HL-60/S4 (cell line): ENCODE measurements at regions not wholly inside any gene's neighbourhood (a gene's known extent, or its start where the extent isn't known, plus 50 kb on each side); places are given as distances from the start of the nearest gene placed in this dataset.

Experiments used
- in situ Hi-C: fragments of 300-500 bp; cut with MboI; formaldehyde crosslinking; loops from 2 replicates; pipeline ENCODE4 v1.14.3; 2022; ENCODE audit warnings: low sequenced_read_pairs

DNA sequence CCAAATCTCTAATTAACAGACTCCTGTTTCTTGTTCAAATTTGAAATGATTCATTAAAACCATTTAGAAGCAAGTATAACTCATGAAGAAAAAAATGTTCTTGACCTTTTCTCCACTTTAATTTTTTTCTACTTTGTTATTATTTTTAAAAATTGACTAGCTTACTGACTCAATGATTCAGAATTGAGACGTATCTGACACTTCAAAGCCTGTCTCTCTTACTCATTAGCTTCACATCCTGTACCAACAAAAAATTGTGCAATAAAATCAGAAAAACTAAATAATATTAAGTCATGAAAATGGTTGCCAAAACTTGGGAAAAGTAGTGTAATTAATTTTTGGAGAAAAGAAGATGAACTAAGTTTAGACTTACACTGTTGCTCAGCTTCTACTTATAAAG, 331.2 kb downstream of the SLC16A7 start:
- in situ Hi-C loops: no loop called here

DNA sequence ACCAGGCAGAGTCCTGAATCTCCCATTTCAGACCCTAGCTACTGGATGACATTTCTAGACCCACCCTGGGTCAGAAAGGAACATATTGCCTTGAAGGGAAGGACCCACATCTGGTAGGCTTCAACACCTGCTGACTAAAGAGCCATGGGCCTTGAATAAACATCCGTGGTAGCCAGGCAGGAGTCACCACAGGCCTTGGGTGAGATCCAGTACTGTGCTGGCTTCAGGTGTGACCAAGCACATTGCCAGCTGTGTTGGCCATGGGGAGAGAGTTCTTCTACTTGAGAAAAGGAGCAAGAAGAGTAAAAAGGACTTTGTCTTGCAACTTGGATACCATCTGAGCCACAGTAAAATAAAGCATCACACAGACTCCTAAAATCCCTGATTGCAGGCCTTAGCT, 332.6 kb downstream of the SLC16A7 start:
- in situ Hi-C loops: no loop called here

GRCh38 chr12:59929110-59929509, 333.3 kb downstream of the SLC16A7 start:
- in situ Hi-C loops: no loop called here

DNA sequence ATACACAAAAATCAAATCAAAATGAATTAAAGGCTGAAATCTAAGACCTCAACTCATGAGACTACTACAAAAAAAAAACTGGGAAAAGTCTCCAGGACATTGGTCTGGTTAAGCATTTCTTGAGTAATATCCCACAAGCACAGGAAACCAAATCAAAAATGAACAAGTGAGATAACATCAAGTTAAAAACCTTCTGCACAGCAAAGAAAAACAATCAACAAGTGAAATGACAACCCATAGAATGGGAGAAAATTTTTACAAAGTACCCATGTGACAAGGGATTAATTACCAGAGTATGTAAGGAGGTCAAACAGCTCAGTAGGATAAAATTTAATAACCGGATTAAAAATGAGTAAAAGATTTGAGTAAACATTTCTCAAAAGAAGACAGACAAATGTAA, 338.7 kb downstream of the SLC16A7 start:
- in situ Hi-C loops: no loop called here

DNA sequence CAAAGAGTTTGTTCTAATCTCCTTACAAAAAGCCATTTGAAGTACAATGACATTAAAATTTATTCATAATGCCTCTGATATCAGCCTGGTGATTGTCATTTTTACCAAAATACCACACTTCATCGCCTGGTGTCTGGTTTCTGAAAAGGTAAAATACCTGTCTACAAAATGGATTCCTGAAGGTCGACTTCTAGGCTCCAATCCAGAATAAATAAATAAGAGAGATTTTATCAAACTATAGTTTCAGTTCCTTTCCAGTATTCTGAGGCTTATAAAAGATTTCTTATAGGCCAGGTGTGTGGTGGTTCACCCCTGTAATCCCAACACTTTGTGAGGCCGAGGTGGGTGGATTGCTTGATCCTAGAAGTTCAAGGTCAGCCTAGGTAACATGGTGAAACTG, 340.7 kb downstream of the SLC16A7 start:
- in situ Hi-C loops: no loop called here

DNA sequence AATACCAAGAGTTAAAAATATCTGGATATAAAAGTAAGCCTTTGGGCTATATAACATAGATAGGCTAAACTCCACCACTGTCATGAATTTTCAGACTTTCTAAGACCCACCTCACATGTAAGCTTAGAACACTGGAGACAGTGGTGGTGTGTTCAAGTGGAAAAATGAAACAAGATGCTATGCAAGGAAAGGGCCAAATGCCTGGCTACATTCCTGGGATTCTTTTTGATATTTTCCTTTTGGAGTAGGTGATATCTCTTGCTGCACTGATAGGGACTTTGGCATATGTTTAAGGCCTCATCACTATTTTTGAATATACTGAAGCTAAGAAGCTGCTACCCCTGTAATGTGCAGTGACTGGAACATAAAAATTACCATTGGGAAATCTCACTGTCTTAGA, 341.3 kb downstream of the SLC16A7 start:
- in situ Hi-C loops: no loop called here

GRCh38 chr12:59938190-59938962, 342.5 kb downstream of the SLC16A7 start:
- in situ Hi-C loops: no loop called here

- in situ Hi-C loops: no loop called here
These were observed 345.0 kb downstream of the SLC16A7 start for GRCh38 chr12:59940631-59941342.

DNA sequence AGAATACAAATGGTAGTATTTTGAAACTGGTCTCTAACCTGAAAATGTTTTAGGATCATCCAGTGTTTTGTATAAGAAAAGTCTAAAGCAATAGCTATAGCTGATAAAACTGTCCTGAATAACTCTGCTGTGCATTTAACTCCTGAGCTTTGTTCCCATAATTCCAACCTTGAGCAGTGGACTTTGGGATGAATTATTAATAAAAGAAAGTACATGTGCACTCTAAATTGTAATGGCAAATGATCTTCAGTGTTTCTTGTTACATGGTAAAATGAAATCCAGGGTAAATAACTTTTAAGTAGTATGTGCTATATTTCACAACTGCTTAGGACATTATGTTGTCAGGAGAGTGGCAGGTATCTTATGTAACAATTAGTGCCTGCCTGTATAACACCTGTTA, 345.6 kb downstream of the SLC16A7 start:
- in situ Hi-C loops: no loop called here

DNA sequence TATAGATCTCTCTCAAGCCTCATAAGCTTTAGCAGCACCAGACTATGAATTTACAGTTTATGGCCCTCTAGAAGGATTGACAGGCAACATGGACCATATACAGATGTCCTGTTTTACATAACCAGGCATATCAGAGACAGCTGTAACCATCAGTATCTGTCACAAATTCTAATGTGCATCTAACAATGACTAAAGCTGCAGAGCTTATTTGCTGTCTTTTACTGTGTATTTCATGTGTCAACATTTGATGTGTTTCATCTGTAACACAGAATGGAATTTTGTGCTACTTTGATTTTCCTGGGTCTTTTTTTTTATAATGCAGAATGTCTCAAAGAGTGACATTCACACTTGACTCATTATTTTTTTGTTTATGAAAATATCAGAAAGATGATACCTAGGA, 348.3 kb downstream of the SLC16A7 start:
- in situ Hi-C loops: no loop called here

- in situ Hi-C loops: no loop called here
These were observed 350.8 kb downstream of the SLC16A7 start for GRCh38 chr12:59946635-59947034.

- in situ Hi-C loops: no loop called here
These were observed 367.7 kb downstream of the SLC16A7 start for GRCh38 chr12:59963546-59963945.

DNA sequence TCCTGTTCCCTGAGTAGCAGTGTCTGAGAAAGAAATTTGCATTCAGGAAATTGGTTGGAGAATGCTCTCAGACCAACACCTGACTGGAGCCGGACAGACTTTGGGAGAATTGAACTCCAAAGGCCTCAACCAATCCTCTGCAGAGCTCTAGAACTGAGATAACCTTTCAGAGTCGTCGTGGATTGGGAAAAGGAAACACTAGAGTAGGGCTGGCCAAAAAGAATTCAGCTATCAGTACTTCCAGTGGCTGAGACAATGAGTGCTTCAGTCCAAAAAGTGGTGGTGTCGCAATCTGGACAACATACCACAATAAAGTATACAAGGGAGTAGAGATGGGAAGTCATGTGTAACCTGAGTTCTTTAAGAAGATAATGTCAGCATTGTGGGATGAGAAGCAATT, 377.1 kb downstream of the SLC16A7 start:
- in situ Hi-C loops: no loop called here

DNA sequence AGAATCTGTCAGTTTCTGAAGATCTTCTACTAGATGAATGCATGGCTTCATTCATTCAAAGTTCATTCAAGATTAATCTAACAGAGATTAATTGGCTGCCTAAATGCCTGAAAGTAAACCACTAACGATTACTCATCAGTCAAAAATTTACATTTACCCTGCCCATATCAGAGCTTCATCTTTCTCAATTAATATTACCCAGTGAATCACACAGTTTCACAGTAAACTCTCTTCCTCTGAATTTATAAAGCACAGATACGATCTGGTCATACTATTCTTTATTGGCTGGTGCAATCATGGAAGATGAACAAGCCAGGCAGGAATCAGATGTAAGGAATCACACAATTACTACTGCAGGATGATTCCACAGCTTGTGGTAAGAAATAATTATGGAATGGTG, 377.7 kb downstream of the SLC16A7 start:
- in situ Hi-C loops: no loop called here

DNA sequence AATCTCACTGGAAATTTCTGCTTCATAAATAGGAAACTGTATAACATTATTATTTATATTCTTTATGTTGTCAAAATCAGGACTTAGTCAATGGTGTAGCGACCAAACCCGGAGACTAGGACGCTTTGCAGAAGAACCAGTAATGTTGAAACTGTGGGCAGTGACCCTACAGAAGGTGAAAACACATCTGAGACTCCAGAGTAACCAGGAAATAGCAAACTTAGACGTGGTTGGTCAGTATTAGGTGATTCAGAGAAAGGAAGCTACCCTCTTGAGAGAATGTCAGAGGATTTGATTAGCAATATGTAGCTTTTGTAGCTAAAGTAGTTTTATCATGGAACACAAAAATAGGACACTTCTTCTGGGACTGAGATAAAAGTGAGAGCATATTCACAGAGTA, 381.9 kb downstream of the SLC16A7 start:
- in situ Hi-C loops: no loop called here

GRCh38 chr12:59980476-59980875, 384.6 kb downstream of the SLC16A7 start:
- in situ Hi-C loops: no loop called here

DNA sequence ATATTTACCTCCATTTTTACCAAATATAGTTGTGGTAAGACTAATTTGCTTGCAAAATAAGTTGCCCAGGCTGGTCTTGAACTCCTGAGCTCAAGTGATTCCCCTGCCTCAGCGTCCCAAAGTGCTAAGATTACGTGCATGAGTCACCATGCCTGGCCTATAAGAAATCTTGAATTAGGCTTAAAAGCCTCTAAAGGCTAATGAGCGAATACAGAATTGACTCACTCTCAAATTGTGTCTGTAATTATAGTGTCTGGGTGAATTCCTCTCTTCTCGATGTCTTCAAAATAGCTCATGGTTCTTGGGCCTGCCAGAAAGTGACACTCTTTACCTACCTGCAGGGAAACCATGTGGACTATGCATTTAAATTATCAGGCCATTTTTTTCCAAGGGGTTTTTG, 403.5 kb downstream of the SLC16A7 start:
- in situ Hi-C loops: no loop called here

- in situ Hi-C loops: no loop called here
These were observed 414.7 kb downstream of the SLC16A7 start for GRCh38 chr12:60010486-60010885.

GRCh38 chr12:60012659-60013058, 416.8 kb downstream of the SLC16A7 start:
- in situ Hi-C loops: no loop called here

GRCh38 chr12:60014436-60014835, 418.6 kb downstream of the SLC16A7 start:
- in situ Hi-C loops: no loop called here

- in situ Hi-C loops: no loop called here
These were observed 424.2 kb downstream of the SLC16A7 start for GRCh38 chr12:60020068-60020467.

GRCh38 chr12:60021235-60021634, 425.4 kb downstream of the SLC16A7 start:
- in situ Hi-C loops: no loop called here

- in situ Hi-C loops: no loop called here
These were observed 431.4 kb downstream of the SLC16A7 start for GRCh38 chr12:60027266-60027665.
